Fibroblast of lung (primary cell): ENCODE measurements at regions not wholly inside any gene's neighbourhood (a gene's known extent, or its start where the extent isn't known, plus 50 kb on each side); places are given as distances from the start of the nearest gene placed in this dataset.

Experiments
- EZH2 ChIP-seq: IDR thresholded peaks from 2 replicates; pipeline ENCODE4 v1.5.1; 2012; ENCODE audit warnings: low read length, control low read depth, mild to moderate bottlenecking; ENCODE audit errors: missing control alignments
- TF ChIP-seq, protein P1 (sequence below), 2 donors: IDR thresholded peaks in 1 of 2; conservative IDR thresholded peaks in 1 of 2; 1 replicate in 1 of 2; 2 replicates in 1 of 2; pipeline ENCODE4 v1.5.1; 2011 to 2012; ENCODE audit warnings: low read length in 2 of 2, control low read depth in 1 of 2, inconsistent platforms in 1 of 2, low read depth in 1 of 2, mild to moderate bottlenecking in 1 of 2

DNA sequence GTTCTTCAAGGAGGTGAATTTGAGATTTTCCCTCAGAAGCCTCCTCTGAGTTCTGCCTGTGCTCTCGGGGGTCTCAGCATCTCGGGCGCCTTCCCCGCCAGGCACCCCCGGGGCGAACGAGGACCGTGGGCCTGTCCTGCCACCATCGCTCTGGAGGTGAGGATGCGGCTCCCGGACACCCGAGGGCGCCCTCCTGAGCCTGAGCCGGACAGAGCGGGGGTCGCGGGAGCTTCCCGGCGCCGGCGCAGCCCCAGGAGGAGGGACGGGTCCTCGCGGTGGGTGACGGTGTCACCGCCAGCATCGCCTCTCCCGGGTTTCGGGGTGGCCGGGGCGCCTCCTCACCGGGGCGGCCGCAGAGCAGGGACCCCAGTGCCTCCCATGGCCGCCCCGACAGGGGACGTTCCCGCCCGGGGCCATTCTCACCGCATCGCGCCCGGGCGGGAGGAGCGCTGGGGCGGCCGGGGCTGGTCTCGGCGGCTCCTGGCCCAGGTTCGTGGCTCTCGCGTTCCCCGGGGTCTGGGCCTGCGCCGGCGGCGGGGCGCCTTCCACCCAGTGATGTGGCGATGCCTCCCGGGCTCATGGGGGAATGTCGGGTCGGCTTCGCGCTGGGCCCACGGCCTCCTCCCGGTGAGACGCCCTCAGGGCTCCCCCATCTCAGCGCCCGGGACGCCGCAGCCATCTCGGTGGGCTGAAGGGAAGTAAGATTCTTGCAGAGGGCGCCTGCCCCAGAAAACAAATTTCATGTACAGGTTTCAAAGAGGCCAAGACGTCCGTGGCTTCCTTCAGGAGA lies 210.5 kb downstream of the ERMARD start:
- TF ChIP-seq, protein P1, sequence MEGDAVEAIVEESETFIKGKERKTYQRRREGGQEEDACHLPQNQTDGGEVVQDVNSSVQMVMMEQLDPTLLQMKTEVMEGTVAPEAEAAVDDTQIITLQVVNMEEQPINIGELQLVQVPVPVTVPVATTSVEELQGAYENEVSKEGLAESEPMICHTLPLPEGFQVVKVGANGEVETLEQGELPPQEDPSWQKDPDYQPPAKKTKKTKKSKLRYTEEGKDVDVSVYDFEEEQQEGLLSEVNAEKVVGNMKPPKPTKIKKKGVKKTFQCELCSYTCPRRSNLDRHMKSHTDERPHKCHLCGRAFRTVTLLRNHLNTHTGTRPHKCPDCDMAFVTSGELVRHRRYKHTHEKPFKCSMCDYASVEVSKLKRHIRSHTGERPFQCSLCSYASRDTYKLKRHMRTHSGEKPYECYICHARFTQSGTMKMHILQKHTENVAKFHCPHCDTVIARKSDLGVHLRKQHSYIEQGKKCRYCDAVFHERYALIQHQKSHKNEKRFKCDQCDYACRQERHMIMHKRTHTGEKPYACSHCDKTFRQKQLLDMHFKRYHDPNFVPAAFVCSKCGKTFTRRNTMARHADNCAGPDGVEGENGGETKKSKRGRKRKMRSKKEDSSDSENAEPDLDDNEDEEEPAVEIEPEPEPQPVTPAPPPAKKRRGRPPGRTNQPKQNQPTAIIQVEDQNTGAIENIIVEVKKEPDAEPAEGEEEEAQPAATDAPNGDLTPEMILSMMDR (conservative IDR thresholded peaks at IDR 0.05 in 1 of 2, IDR thresholded peaks at IDR 0.05 in 1 of 2; ENCODE audit: low read depth in 1 of 2, low read length in 2 of 2): peak in 1 of 2 donors; percentile 22
- no peak for TF ChIP-seq EZH2
